IgD-negative memory B cell (primary cell): ENCODE measurements at regions not wholly inside any gene's neighbourhood (a gene's known extent, or its start where the extent isn't known, plus 50 kb on each side); places are given as distances from the start of the nearest gene placed in this dataset.

ENCODE experiments used
- H3K27ac Mint-ChIP-seq, 3 donors: one replicate each; pipeline ENCODE4 v1.8.0; 2020 to 2022; ENCODE audit warnings: mild to moderate bottlenecking in 3 of 3, mixed read lengths in 3 of 3, moderate library complexity in 1 of 3
- H3K27me3 Mint-ChIP-seq: one replicate; pipeline ENCODE4 v1.8.0; 2021; ENCODE audit warnings: mixed read lengths
- H3K36me3 Mint-ChIP-seq: one replicate; pipeline ENCODE4 v1.8.0; 2020; ENCODE audit warnings: mild to moderate bottlenecking, mixed read lengths
- H3K4me1 Mint-ChIP-seq, 3 donors: one replicate each; pipeline ENCODE4 v1.8.0; 2020 to 2022; ENCODE audit warnings: mixed read lengths in 3 of 3, mild to moderate bottlenecking in 1 of 3
- H3K4me3 Mint-ChIP-seq, 4 donors: one replicate each; pipeline ENCODE4 v1.8.0; 2020 to 2022; ENCODE audit warnings: mild to moderate bottlenecking in 4 of 4, mixed read lengths in 4 of 4, moderate library complexity in 3 of 4
- H3K9me3 Mint-ChIP-seq, 3 donors: one replicate each; pipeline ENCODE4 v1.8.0; 2020 to 2021; ENCODE audit warnings: mixed read lengths in 3 of 3, mild to moderate bottlenecking in 1 of 3

DNA sequence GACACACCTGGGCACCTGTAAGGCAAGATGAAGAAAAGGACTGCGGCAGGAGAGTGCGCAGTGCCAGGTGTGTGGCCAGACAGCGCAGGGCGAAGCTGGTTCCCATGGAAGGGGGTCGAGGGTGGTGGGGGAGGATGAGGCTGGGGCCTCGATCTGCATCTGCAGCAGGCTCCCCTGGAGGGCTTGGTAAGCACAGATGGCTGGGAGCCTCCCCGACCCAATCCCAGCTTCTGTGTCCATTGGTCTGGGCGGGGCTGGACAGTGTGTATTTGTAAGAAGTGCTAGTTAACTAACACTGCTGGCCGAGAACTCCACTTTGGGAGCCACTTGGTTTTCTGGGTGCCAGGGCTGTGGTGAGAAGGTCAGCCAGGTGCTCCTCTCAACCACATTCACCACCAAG, 385.1 kb upstream of the IRX1 start:
- Mint-ChIP-seq H3K27me3 (no peaks in the 10 kb centered on the region), H3K9me3 (peaks cover 0 to 1% (median under 1%) of the 10 kb centered on the region in 3 donors), H3K27ac (no peak overlapping the region), H3K4me1 (no peaks in the 10 kb centered on the region), H3K4me3 (no peak overlapping the region), H3K36me3 (no peaks in the 10 kb centered on the region)

DNA sequence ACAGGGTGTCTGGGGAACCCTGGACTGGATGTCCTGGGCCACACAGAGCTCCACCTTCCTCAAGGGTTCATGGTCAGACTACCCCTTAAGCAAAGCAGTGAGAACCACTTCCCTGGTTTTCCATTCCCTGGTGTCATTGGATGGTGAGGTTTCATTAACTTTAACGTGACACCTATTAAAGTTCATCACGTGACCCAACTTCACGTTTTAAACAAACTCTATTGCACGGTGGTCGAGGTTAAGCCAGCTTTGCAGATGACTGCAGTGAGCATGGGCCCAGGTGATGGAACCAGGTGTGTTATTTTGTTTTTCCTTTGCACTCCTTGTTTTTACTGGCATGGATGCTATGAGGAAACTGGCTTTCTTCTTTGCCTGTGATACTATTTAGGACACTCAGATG, 385.7 kb upstream of the IRX1 start:
- H3K9me3 Mint-ChIP-seq = peaks cover 2 to 8% (median 2%) of the 10 kb centered on the region in 3 donors
- no peaks in the 10 kb centered on the region for H3K4me1 Mint-ChIP-seq
- H3K27ac Mint-ChIP-seq = no peak overlapping the region
- H3K4me3 Mint-ChIP-seq = no peak overlapping the region
- H3K36me3 Mint-ChIP-seq = no peaks in the 10 kb centered on the region
- no peaks in the 10 kb centered on the region for H3K27me3 Mint-ChIP-seq

DNA sequence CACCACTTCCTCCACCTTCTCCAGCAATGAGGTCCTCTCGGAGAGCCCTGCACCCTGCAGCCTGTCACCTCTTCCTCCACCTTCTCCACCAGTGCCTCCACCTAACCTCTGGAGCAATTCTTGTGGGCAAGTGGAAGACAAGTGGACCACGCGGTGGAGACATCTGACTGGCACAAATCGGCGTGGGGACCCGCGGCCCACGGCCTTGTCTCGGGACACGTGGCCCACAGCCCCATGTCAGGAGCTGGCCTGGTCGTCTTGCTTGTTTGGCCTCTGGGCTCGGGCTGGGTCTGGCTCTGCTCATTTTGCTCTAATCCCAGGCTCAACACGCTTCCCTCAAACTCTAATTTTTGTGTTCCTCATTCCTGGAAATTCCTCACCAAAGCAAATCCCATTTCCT, 393.1 kb upstream of the IRX1 start:
- Mint-ChIP-seq H3K27ac (no peak overlapping the region), H3K9me3 (peaks cover 2 to 11% (median 2%) of the 10 kb centered on the region in 3 donors), H3K27me3 (peaks cover 8% of the 10 kb centered on the region), H3K4me3 (no peak overlapping the region), H3K36me3 (no peaks in the 10 kb centered on the region), H3K4me1 (no peaks in the 10 kb centered on the region)

DNA sequence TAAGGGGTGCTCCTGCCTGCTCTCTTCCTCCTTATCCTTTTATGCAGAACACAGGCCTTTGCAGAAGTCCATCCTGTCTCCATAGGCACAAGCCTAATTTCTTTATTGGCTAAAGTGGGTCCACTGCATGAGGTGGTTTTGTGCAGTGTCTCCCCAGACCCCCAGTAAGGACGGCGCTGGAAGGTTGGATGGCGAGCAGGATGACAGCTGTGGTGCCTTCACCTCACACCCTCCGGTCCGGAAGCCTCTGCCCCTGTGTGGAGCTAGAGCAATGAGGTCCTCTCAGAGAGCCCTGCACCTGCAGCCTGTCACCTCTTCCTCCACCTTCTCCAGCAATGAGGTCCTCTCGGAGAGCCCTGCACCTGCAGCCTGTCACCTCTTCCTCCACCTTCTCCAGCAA, 393.7 kb upstream of the IRX1 start:
- Mint-ChIP-seq H3K36me3 (no peaks in the 10 kb centered on the region), H3K4me3 (no peak overlapping the region), H3K27me3 (peaks cover 12% of the 10 kb centered on the region), H3K27ac (no peak overlapping the region), H3K9me3 (peaks cover 2 to 11% (median 4%) of the 10 kb centered on the region in 3 donors), H3K4me1 (no peaks in the 10 kb centered on the region)

DNA sequence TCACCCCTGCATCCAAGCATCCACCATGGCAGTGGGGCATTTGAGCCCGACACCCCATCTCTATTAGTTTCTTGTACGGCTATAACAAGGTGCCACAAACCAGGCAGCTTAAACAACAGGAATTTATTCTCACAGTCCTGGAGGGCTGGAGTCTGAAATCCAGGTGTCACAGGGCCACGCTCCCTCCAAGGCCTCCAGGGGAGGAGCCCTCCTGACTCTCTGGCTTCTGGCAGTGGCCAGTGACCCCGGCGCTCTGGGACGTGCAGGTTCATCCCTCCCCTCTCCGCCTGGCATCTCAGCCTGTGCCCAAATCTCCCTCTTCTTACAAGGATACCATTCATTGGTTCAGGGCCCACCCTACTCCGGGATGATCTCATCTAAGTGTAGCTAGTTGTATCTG, 394.5 kb upstream of the IRX1 start:
- Mint-ChIP-seq H3K27ac (peak overlapping the region in 1 of 3 donors; percentile 26), H3K4me3 (no peak overlapping the region), H3K36me3 (no peaks in the 10 kb centered on the region), H3K4me1 (no peaks in the 10 kb centered on the region), H3K27me3 (peaks cover 12% of the 10 kb centered on the region), H3K9me3 (peaks cover 2 to 11% (median 4%) of the 10 kb centered on the region in 3 donors)

DNA sequence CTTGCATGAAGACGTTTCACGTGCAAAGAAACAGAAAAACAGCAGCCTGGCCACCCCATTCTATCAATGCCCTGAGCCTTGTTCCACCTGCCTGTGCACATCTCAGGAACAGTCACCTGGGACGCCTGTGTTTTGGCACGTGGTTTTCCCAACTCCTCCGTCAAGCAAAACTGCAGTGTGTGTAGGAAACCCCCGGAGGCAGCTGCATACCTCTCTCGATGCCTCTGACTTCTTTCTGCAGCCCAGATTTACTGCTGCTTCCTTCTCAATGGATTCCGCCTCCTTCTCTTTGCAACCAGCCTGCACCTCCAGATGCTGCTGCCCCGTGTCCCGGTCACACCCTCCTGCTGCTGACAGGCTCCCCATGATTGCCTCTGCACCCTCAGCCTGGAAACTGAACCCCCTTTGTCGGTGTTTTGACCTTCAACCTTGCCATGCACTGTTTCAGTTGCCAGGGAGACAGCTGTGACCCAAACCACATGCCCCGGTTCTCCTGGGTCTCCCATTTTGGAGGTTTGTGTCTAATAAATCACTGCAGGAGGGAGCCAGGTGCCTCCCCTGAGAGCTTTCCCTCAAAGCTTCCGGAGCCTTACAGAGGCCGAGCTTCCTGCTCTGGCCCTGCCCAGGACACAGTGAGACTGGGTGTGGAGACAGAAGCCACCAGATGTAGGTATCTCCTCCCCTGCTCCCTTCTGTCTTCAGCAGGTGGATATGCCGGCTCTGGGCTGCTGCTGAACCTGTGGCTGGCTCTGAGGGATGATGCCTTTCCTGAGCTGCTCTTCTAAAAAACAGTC, 395.5 kb upstream of the IRX1 start:
- Mint-ChIP-seq H3K36me3 (no peaks in the 10 kb centered on the region), H3K4me1 (no peaks in the 10 kb centered on the region), H3K4me3 (no peak overlapping the region), H3K27ac (no peak overlapping the region), H3K27me3 (peaks cover 12% of the 10 kb centered on the region), H3K9me3 (peaks cover 0 to 6% (median 2%) of the 10 kb centered on the region in 3 donors)

DNA sequence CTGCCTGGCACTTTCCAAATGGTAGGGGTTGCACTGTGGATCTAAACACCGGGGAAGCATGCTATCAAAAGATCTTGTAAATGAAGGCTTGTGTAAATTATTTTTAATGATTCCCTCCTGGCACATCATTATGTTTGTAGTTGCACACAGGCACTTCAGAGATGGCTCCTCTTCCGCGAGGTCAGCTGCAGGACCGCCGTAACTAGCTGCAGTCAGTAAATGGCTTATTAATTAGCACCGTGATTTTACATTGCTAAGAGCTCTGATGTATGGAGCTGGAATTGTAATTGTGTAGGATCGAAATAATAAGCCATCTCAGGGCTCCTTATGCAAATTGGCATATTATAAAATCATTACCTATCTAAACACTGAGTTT, 397.6 kb upstream of the IRX1 start:
- H3K27ac Mint-ChIP-seq = no peak overlapping the region
- no peak overlapping the region for H3K4me3 Mint-ChIP-seq
- no peaks in the 10 kb centered on the region for H3K4me1 Mint-ChIP-seq
- H3K9me3 Mint-ChIP-seq = peaks cover 0 to 3% (median 2%) of the 10 kb centered on the region in 3 donors
- H3K36me3 Mint-ChIP-seq = no peaks in the 10 kb centered on the region
- H3K27me3 Mint-ChIP-seq = peaks cover 12% of the 10 kb centered on the region

DNA sequence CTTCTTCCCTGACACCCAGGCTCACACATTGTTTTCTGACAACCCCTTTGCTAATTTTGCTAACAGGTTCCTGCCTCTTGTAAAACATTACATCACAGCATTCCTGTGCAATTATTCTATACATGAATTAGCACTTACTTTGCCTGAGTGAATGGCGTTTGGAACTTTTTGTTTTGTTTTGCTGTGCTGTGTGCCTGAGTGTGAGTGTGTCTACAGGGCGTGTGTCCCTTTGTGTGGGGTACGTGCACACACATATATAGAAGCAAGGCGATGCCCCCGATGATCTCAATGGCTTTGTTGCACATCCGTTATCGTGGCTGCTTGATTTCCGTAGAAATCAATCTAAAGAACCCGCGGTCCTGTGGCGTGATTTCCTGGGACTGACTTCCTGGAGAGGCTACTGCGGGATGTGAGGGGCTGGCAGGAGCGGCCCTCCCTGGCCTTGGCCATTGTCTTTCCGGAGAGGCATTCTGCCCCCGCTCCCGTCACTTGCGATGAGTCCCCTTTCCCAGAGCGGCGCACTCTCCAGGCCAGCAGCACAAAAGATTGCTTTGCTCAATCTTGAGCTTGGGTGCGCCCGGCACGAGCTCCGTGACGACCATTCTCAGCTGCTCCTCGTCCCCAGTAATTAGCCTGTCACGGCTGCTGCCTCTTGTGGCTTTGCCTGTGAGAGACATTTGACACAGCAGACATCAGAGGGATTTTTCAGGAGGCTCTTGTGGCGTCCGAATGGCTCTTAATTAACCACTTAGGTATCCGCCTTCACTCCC, 398.1 kb upstream of the IRX1 start:
- peaks cover 12% of the 10 kb centered on the region for H3K27me3 Mint-ChIP-seq
- peaks cover 0 to 2% (median 0%) of the 10 kb centered on the region in 3 donors for H3K9me3 Mint-ChIP-seq
- no peak overlapping the region for H3K27ac Mint-ChIP-seq
- no peaks in the 10 kb centered on the region for H3K4me1 Mint-ChIP-seq
- no peak overlapping the region for H3K4me3 Mint-ChIP-seq
- H3K36me3 Mint-ChIP-seq = no peaks in the 10 kb centered on the region

DNA sequence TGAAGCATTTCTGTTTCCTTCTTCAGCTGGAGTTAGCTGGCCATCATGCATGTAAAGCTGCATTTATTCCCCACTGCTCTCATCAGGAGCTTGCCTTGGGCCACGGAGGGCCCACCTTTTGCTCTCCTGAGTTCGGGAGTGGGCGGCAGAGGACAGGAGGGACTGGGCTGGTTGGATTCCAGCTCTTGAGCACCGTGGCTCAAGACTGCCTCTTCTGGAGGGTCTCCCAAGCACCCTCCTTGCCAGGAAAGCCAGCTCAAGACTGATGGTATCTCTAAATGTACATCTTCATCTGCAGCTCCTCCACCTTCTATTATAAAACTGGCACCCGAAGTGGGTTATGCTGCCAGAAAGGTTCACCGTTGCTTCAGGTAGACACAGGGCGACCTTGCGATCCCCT, 399.6 kb upstream of the IRX1 start:
- H3K36me3 Mint-ChIP-seq = no peaks in the 10 kb centered on the region
- peaks cover 12% of the 10 kb centered on the region for H3K27me3 Mint-ChIP-seq
- H3K27ac Mint-ChIP-seq = no peak overlapping the region
- no peaks in the 10 kb centered on the region for H3K4me1 Mint-ChIP-seq
- H3K9me3 Mint-ChIP-seq = peaks cover 0 to 2% (median 0%) of the 10 kb centered on the region in 3 donors
- no peak overlapping the region for H3K4me3 Mint-ChIP-seq

DNA sequence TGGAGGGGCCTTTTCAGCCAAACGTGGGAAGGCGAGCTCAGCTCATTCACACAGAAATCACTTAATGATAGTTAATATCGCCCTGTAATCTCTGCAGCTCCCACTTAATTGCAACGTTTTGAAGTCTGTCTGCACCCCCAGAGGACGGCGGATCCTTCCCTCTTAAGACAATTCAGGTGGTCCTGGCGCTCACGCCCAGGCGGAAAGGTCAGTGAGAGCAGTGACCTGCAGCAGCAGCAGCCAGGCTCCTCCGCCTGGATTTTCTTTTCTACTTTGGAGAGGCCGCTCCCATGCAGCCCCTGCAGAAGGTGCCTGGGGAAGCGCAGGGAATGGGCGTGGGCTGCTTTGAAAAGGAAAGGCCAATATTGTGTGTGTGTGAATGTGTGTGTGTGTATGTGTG, 400.9 kb upstream of the IRX1 start:
- Mint-ChIP-seq H3K9me3 (peaks cover 0 to 2% (median 0%) of the 10 kb centered on the region in 3 donors), H3K4me1 (no peaks in the 10 kb centered on the region), H3K27ac (no peak overlapping the region), H3K4me3 (no peak overlapping the region), H3K27me3 (peaks cover 12% of the 10 kb centered on the region), H3K36me3 (no peaks in the 10 kb centered on the region)

DNA sequence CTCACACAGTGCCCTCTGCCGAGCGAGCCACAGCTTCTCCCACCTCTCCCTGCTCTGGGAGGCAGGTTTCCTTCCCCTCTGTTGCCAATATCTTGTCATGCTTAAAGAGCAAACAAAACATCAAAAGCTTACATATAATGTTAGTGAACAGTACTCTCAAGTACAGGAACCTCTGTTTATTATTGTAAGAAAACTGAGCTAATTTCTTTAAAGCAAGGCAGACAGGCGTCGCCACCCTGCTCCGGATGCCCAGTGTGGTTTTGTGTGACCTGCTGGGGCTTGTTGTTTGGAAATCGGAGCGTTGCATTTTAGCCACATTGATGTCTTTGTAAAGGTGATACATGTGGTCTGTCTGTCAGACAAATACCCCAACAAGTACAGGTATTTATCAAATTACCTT, 401.4 kb upstream of the IRX1 start:
- H3K9me3 Mint-ChIP-seq = peaks cover 0 to 2% (median 0%) of the 10 kb centered on the region in 3 donors
- H3K36me3 Mint-ChIP-seq = no peaks in the 10 kb centered on the region
- H3K27ac Mint-ChIP-seq = no peak overlapping the region
- H3K4me1 Mint-ChIP-seq = no peaks in the 10 kb centered on the region
- no peak overlapping the region for H3K4me3 Mint-ChIP-seq
- peaks cover 10% of the 10 kb centered on the region for H3K27me3 Mint-ChIP-seq

DNA sequence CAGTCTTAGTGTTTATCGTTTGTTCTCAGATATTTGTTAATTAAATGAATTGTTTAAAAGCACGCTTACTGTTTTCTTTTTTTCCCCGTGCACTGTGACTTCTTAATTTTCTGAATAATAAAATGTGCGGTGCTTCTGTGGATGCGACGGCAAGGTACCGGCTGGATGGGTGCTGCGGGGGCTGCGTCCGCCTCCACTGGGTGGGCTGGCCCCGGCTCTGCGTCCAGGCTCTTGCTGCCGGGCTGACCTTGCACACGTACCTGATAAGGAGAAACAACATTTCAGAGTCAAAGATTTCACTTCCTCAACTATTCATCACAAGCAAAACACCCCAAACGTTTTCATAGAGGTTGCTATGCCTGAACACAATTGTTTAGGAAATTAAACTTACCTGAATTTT, 404.0 kb upstream of the IRX1 start:
- H3K4me1 Mint-ChIP-seq = no peaks in the 10 kb centered on the region
- H3K27ac Mint-ChIP-seq = no peak overlapping the region
- no peak overlapping the region for H3K4me3 Mint-ChIP-seq
- no peaks in the 10 kb centered on the region for H3K9me3 Mint-ChIP-seq
- no peaks in the 10 kb centered on the region for H3K27me3 Mint-ChIP-seq
- H3K36me3 Mint-ChIP-seq = no peaks in the 10 kb centered on the region

DNA sequence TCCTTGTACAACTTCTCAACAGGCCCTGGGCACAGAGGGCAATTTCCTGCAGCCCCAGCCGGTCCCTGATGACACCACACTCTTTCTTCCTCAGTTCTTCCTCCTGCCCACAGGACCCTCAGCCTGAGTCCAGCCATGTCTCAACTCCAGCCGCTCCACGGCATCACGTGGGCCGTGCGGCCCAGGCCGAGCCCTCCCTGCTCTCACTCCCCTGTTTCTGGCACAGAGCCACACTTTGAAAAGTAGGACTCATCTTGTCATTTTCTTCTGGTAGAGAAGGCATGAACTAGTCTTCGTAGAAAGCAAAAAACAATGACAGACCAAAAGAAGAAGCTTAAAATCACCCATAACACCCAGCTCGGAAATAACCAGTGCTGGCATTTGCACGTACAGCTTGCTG, 404.7 kb upstream of the IRX1 start:
- Mint-ChIP-seq H3K4me1 (no peaks in the 10 kb centered on the region), H3K36me3 (no peaks in the 10 kb centered on the region), H3K27me3 (no peaks in the 10 kb centered on the region)

DNA sequence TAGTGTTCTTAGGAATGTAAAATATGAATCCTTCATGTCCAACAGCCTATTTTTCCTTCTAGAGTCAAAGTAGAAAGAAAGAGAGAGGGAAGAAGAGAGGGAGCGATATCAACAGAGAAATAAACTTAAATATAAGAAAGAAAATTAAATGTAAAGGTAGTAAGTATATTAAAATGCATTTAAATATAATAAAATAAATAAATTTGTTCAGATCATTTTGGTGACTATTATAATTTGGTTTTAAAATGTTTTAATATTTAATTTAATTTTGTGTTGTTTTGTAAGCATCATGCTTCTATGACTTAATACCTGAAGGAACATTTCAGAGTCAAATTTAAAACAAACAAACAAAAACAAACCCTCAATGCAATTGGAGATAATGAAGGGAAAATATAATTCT, 405.2 kb upstream of the IRX1 start:
- H3K36me3 Mint-ChIP-seq = no peaks in the 10 kb centered on the region
- H3K27ac Mint-ChIP-seq = no peak overlapping the region
- H3K4me1 Mint-ChIP-seq = no peaks in the 10 kb centered on the region

More for the DNA sequence above, 404.7 kb upstream of the IRX1 start:
- Mint-ChIP-seq H3K9me3 (no peaks in the 10 kb centered on the region), H3K27ac (no peak overlapping the region), H3K4me3 (no peak overlapping the region)

DNA sequence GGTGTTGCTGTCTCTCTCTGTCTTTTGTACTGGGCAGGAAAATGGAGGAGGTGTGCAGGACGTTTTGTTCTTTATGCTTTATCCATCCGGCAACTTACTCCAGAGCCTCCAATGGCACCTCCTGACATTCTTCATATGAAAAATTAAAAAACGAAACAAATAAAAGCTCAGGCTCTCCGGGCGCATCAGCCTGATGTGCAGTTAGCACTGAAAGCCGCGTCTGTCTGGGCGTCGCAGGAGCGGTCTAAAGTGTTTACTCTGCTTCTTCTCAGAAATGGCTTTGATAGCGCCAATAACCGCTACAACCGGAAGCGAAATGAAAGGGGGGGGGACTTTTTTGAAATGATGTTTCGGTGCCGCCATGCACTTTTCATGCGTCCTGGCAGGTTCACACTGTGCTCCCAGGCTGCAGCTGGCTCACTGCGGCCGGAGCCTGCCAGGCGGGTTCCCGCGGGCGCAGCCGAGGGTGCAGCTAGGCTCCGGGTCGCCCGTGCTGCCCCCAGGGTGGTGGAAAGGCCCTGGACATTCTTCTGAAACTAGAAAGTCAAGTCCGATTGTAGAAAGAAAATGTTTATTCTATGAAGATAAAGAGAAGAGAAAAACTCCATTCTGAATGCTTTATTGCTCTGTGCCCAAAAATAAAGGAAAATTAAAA, 407.7 kb upstream of the IRX1 start:
- H3K4me1 Mint-ChIP-seq = no peaks in the 10 kb centered on the region
- H3K27me3 Mint-ChIP-seq = no peaks in the 10 kb centered on the region
- H3K36me3 Mint-ChIP-seq = no peaks in the 10 kb centered on the region
- H3K4me3 Mint-ChIP-seq = no peak overlapping the region
- H3K27ac Mint-ChIP-seq = no peak overlapping the region
- peaks cover 0 to 5% (median 2%) of the 10 kb centered on the region in 3 donors for H3K9me3 Mint-ChIP-seq

More for the DNA sequence above, 405.2 kb upstream of the IRX1 start:
- H3K27me3 Mint-ChIP-seq = no peaks in the 10 kb centered on the region
- H3K9me3 Mint-ChIP-seq = no peaks in the 10 kb centered on the region
- H3K4me3 Mint-ChIP-seq = no peak overlapping the region
